GM18499 (cell line): ENCODE measurements at regions not wholly inside any gene's neighbourhood (a gene's known extent, or its start where the extent isn't known, plus 50 kb on each side); places are given as distances from the start of the nearest gene placed in this dataset.
"Not testable (repeated sequence)": the region's sequence is repeated elsewhere in the genome, so short reads cannot be mapped to it uniquely, and the experiment has no call there.

ENCODE experiments used
- ATAC-seq: cut with Tn5 transposase; IDR thresholded peaks from one replicate; pipeline ENCODE4 v1.9.1; 2021; ENCODE audit warnings: moderate number of reproducible peaks; ENCODE audit not compliant: insufficient read depth, unreplicated experiment

- ATAC-seq: peak; percentile 98
These were observed 67.9 kb downstream of the FAM47C start for GRCh38 chrX:37075892-37076595.

- no peak for ATAC-seq
These were observed 68.8 kb downstream of the FAM47C start for GRCh38 chrX:37076983-37077382.

- no peak for ATAC-seq
These were observed 69.7 kb downstream of the FAM47C start for GRCh38 chrX:37077646-37078433.

- ATAC-seq: no peak
These were observed 70.2 kb downstream of the FAM47C start for GRCh38 chrX:37078434-37078703.

- ATAC-seq: no peak
These were observed 75.7 kb downstream of the FAM47C start for GRCh38 chrX:37083880-37084279.

- ATAC-seq: not testable (repeated sequence)
These were observed 77.5 kb downstream of the FAM47C start for GRCh38 chrX:37085699-37086098.

- not testable (repeated sequence) for ATAC-seq
These were observed 78.7 kb downstream of the FAM47C start for GRCh38 chrX:37086820-37087219.

- not testable (repeated sequence) for ATAC-seq
These were observed 79.7 kb downstream of the FAM47C start for GRCh38 chrX:37087875-37088274.

GRCh38 chrX:37088778-37089177, 80.6 kb downstream of the FAM47C start:
- not testable (repeated sequence) for ATAC-seq

- not testable (repeated sequence) for ATAC-seq
These were observed 82.0 kb downstream of the FAM47C start for GRCh38 chrX:37090142-37090541.

- not testable (repeated sequence) for ATAC-seq
These were observed 88.4 kb downstream of the FAM47C start for GRCh38 chrX:37096422-37097124.
